ENCODE measurements at regions not wholly inside any gene's neighbourhood (a gene's known extent, or its start where the extent isn't known, plus 50 kb on each side); places are given as distances from the start of the nearest gene placed in this dataset.
"Not testable (repeated sequence)": the region's sequence is repeated elsewhere in the genome, so short reads cannot be mapped to it uniquely, and the experiment has no call there.

- no peak for TF ChIP-seq SNAI2 (CRISPR knock-in tag; IDR thresholded peaks at IDR 0.05)
These were observed 629.7 kb downstream of the CCDC85A start (continued) for GRCh38 chr2:56813490-56813889.

GRCh38 chr2:56816666-56817065 lies 632.9 kb downstream of the CCDC85A start:
- TF ChIP-seq ZFP3 (CRISPR knock-in tag; IDR thresholded peaks at IDR 0.05) (no peak), ZNF8 (CRISPR knock-in tag; IDR thresholded peaks at IDR 0.05) (no peak), ZNF70 (CRISPR knock-in tag; IDR thresholded peaks at IDR 0.05) (no peak), ZC3H10 (CRISPR knock-in tag; IDR thresholded peaks at IDR 0.05) (no peak), PPARA (CRISPR knock-in tag; IDR thresholded peaks at IDR 0.05; ENCODE audit: borderline replicate concordance) (no peak), SNAI2 (CRISPR knock-in tag; IDR thresholded peaks at IDR 0.05) (no peak), TSHZ2 (CRISPR knock-in tag; IDR thresholded peaks at IDR 0.05) (no peak), TCF4 (CRISPR knock-in tag; IDR thresholded peaks at IDR 0.05; ENCODE audit: borderline replicate concordance) (no peak), RARB (CRISPR knock-in tag; IDR thresholded peaks at IDR 0.05) (no peak)
- ATAC-seq: no peak

- TF ChIP-seq BACH2 (CRISPR knock-in tag; IDR thresholded peaks at IDR 0.05; ENCODE audit: borderline replicate concordance) (no peak), ZC3H10 (CRISPR knock-in tag; IDR thresholded peaks at IDR 0.05) (no peak), ARNTL (CRISPR knock-in tag; IDR thresholded peaks at IDR 0.05; ENCODE audit: borderline replicate concordance, low read depth) (no peak), ZNF565 (CRISPR knock-in tag; conservative IDR thresholded peaks at IDR 0.05; ENCODE audit: low read depth) (no peak), CSDC2 (CRISPR knock-in tag; IDR thresholded peaks at IDR 0.05) (no peak)
- TF ChIP-seq, protein P1, sequence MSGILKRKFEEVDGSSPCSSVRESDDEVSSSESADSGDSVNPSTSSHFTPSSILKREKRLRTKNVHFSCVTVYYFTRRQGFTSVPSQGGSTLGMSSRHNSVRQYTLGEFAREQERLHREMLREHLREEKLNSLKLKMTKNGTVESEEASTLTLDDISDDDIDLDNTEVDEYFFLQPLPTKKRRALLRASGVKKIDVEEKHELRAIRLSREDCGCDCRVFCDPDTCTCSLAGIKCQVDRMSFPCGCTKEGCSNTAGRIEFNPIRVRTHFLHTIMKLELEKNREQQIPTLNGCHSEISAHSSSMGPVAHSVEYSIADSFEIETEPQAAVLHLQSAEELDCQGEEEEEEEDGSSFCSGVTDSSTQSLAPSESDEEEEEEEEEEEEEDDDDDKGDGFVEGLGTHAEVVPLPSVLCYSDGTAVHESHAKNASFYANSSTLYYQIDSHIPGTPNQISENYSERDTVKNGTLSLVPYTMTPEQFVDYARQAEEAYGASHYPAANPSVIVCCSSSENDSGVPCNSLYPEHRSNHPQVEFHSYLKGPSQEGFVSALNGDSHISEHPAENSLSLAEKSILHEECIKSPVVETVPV (CRISPR knock-in tag; IDR thresholded peaks at IDR 0.05): no peak
- ATAC-seq: no peak
These were observed 648.0 kb downstream of the CCDC85A start for GRCh38 chr2:56831780-56832179.

DNA sequence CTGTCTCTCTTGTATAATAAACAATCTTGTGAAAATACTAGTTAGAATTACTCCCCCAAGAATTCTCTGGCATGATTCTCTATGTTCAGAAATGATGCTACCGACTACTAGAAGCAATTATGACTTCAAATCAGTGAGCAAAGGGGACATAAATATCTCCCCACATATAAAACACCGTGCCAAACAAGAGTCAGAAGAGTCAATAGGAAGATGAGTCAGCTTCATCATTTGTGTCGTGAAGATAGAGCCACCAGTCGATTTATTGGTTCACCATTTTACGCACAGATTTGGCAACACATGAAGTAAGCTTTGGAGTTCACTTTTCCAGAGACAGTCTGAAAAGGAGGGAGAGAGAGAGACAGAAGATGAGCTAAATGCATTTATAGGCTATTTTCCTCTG lies 650.9 kb downstream of the CCDC85A start:
- TF ChIP-seq, protein P2, sequence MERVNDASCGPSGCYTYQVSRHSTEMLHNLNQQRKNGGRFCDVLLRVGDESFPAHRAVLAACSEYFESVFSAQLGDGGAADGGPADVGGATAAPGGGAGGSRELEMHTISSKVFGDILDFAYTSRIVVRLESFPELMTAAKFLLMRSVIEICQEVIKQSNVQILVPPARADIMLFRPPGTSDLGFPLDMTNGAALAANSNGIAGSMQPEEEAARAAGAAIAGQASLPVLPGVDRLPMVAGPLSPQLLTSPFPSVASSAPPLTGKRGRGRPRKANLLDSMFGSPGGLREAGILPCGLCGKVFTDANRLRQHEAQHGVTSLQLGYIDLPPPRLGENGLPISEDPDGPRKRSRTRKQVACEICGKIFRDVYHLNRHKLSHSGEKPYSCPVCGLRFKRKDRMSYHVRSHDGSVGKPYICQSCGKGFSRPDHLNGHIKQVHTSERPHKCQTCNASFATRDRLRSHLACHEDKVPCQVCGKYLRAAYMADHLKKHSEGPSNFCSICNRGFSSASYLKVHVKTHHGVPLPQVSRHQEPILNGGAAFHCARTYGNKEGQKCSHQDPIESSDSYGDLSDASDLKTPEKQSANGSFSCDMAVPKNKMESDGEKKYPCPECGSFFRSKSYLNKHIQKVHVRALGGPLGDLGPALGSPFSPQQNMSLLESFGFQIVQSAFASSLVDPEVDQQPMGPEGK (CRISPR knock-in tag; IDR thresholded peaks at IDR 0.05; ENCODE audit: borderline replicate concordance): no peak
- TF ChIP-seq BACH2 (CRISPR knock-in tag; IDR thresholded peaks at IDR 0.05; ENCODE audit: borderline replicate concordance) (no peak), GLIS3 (CRISPR knock-in tag; IDR thresholded peaks at IDR 0.05) (no peak), OSR1 (CRISPR knock-in tag; IDR thresholded peaks at IDR 0.05) (no peak), ZNF70 (CRISPR knock-in tag; IDR thresholded peaks at IDR 0.05) (no peak), ZFP30 (CRISPR knock-in tag; IDR thresholded peaks at IDR 0.05) (no peak), RARB (CRISPR knock-in tag; IDR thresholded peaks at IDR 0.05) (no peak), ISL1 (CRISPR knock-in tag; IDR thresholded peaks at IDR 0.05) (no peak), CSDC2 (CRISPR knock-in tag; IDR thresholded peaks at IDR 0.05) (no peak)
- TF ChIP-seq, protein P3, sequence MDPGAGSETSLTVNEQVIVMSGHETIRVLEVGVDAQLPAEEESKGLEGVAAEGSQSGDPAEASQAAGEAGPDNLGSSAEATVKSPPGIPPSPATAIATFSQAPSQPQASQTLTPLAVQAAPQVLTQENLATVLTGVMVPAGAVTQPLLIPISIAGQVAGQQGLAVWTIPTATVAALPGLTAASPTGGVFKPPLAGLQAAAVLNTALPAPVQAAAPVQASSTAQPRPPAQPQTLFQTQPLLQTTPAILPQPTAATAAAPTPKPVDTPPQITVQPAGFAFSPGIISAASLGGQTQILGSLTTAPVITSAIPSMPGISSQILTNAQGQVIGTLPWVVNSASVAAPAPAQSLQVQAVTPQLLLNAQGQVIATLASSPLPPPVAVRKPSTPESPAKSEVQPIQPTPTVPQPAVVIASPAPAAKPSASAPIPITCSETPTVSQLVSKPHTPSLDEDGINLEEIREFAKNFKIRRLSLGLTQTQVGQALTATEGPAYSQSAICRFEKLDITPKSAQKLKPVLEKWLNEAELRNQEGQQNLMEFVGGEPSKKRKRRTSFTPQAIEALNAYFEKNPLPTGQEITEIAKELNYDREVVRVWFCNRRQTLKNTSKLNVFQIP (CRISPR knock-in tag; IDR thresholded peaks at IDR 0.05; ENCODE audit: borderline replicate concordance, low read depth): no peak
- ATAC-seq: no peak

GRCh38 chr2:56840009-56840408 lies 656.2 kb downstream of the CCDC85A start:
- not testable (repeated sequence) for ATAC-seq

Data from SK-N-SH treated with all-trans-retinoic acid at 6 μM for 48 hours (cell line).